Neural progenitor cell (in vitro differentiated cells): ENCODE measurements at regions not wholly inside any gene's neighbourhood (a gene's known extent, or its start where the extent isn't known, plus 50 kb on each side); places are given as distances from the start of the nearest gene placed in this dataset.

Experiments
- CTCF ChIP-seq: fragments of 200-600 bp; sonication (generic); IDR thresholded peaks from 2 replicates; pipeline ENCODE4 v1.5.1; 2017; ENCODE audit warnings: antibody characterized with exemption, mild to moderate bottlenecking
- EZH2 ChIP-seq: fragments of 200-600 bp; sonication (generic); IDR thresholded peaks from 2 replicates; pipeline ENCODE4 v1.6.1; 2017; ENCODE audit warnings: antibody characterized with exemption, mild to moderate bottlenecking, moderate library complexity
- EZH2phosphoT487 ChIP-seq: fragments of 200-600 bp; sonication (generic); IDR thresholded peaks from 2 replicates; pipeline ENCODE4 v1.6.1; 2017; ENCODE audit warnings: antibody characterized with exemption

- TF ChIP-seq CTCF (no peak), EZH2 (no peak), EZH2phosphoT487 (no peak)
Measured at GRCh38 chr16:74199842-74200124, 96.8 kb upstream of the PSMD7 start.
